ENCODE measurements at regions not wholly inside any gene's neighbourhood (a gene's known extent, or its start where the extent isn't known, plus 50 kb on each side); places are given as distances from the start of the nearest gene placed in this dataset.

DNA sequence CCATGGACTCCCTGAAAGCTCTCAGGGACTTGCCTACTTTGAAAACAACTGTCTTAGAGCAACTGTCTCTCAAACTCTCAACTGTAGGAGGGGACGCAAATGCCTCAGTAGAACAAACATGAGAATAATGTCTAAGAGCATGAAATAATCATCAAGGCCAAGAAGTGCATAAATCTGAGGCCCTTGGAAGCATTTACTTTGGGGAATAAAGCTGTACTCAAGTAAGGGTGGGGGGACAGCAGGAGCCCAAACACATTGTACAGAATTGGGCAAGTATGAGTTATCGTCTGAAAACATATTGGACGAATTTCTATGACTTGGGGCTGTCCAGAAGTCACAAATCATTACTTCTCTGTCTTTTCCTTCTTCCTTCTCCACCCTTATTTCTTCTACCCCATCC lies 96.3 kb upstream of the HMHB1 start:
- no peak overlapping the region for H3K14ac ChIP-seq (ENCODE audit: insufficient read depth, low read length)
- H3K4me2 ChIP-seq (ENCODE audit: insufficient read depth, insufficient read length, low read length), result no peak overlapping the region
- H2BK5ac ChIP-seq (ENCODE audit: insufficient read length, low read length), result no peak overlapping the region
- TF ChIP-seq, protein P1, sequence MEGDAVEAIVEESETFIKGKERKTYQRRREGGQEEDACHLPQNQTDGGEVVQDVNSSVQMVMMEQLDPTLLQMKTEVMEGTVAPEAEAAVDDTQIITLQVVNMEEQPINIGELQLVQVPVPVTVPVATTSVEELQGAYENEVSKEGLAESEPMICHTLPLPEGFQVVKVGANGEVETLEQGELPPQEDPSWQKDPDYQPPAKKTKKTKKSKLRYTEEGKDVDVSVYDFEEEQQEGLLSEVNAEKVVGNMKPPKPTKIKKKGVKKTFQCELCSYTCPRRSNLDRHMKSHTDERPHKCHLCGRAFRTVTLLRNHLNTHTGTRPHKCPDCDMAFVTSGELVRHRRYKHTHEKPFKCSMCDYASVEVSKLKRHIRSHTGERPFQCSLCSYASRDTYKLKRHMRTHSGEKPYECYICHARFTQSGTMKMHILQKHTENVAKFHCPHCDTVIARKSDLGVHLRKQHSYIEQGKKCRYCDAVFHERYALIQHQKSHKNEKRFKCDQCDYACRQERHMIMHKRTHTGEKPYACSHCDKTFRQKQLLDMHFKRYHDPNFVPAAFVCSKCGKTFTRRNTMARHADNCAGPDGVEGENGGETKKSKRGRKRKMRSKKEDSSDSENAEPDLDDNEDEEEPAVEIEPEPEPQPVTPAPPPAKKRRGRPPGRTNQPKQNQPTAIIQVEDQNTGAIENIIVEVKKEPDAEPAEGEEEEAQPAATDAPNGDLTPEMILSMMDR (conservative IDR thresholded peaks at IDR 0.05), result no peak
- H3K9ac ChIP-seq (ENCODE audit: extremely low read depth, insufficient read length, low read length), result no peak overlapping the region
- no peak overlapping the region for H3K18ac ChIP-seq (ENCODE audit: insufficient read length, low read depth, low read length)
- no peak overlapping the region for H3K56ac ChIP-seq (ENCODE audit: insufficient read length, low read depth, low read length)
- no peaks in the 10 kb centered on the region for H3K23me2 ChIP-seq (ENCODE audit: insufficient read length, low read depth, low read length, poor library complexity, severe bottlenecking)
- no peak overlapping the region for H4K91ac ChIP-seq (ENCODE audit: insufficient read length, low read depth, low read length)
- no peak overlapping the region for H2BK20ac ChIP-seq (ENCODE audit: low read depth, low read length, poor library complexity, severe bottlenecking)
- no CpG with 5 or more reads among the region's 3 CpGs for WGBS (ENCODE audit: extremely low coverage, insufficient read length, low lambda C conversion rate)
- no peaks in the 10 kb centered on the region for H3K27me3 Mint-ChIP-seq (ENCODE audit: low read depth)
- no peak overlapping the region for H3K27ac Mint-ChIP-seq
- no peak for DNase-seq
- H4K8ac ChIP-seq (replicated peaks; ENCODE audit: insufficient read length, low read depth, low read length), result no peak overlapping the region
- no peaks in the 10 kb centered on the region for H3K79me2 ChIP-seq (ENCODE audit: insufficient read depth, low read length)
- no peaks in the 10 kb centered on the region for H3K4me1 Mint-ChIP-seq
- no peaks in the 10 kb centered on the region; the same call in 1 of the 2 replicates for H3K27me3 ChIP-seq (ENCODE audit: insufficient read depth, low read length)
- no peaks in the 10 kb centered on the region for H3K4me1 ChIP-seq (ENCODE audit: insufficient read depth, low read length)
- no peak overlapping the region for H3K27ac ChIP-seq (ENCODE audit: insufficient read length, low read depth, low read length)
- H3T11ph ChIP-seq (ENCODE audit: low read length), result no peak overlapping the region
- peaks cover 0 to 4% of the 10 kb centered on the region in 2 experiments; a peak in 2 of 5 replicates for H3K9me3 Mint-ChIP-seq
- no peak overlapping the region for H3K23ac ChIP-seq (ENCODE audit: insufficient read length, low read depth, low read length)
- H2BK15ac ChIP-seq (ENCODE audit: low read depth, low read length), result no peak overlapping the region
- H3K36me3 Mint-ChIP-seq (ENCODE audit: insufficient read depth in 1 of 3, low read depth in 3 of 3), result peaks cover 0 to 3% (median 0%) of the 10 kb centered on the region in 3 experiments; a peak in 1 of 7 replicates
- H2AFZ ChIP-seq (ENCODE audit: low read length), result no peak overlapping the region
- H2BK12ac ChIP-seq (ENCODE audit: insufficient read length, low read depth, low read length), result no peak overlapping the region
- H3K9me3 ChIP-seq (ENCODE audit: control insufficient read depth, low read depth, low read length), result no peaks in the 10 kb centered on the region
- H4K5ac ChIP-seq (ENCODE audit: insufficient read length, low read depth, low read length), result no peak overlapping the region
- H3K4me3 Mint-ChIP-seq, result no peak overlapping the region
- no peaks in the 10 kb centered on the region for H4K20me1 ChIP-seq (ENCODE audit: control insufficient read depth, insufficient read depth, insufficient read length)
- no peaks in the 10 kb centered on the region for H3K79me1 ChIP-seq (ENCODE audit: insufficient read depth, low read depth, low read length, poor library complexity, severe bottlenecking)
- no peak overlapping the region for H2AK5ac ChIP-seq (ENCODE audit: insufficient read length, low read length)
- H3K4ac ChIP-seq (ENCODE audit: low read depth, low read length), result no peak overlapping the region
- no peak overlapping the region for H2BK120ac ChIP-seq (ENCODE audit: low read depth, low read length, poor library complexity, severe bottlenecking)

Data from H9 (cell line).